Coronary artery (tissue), 2 donors: ENCODE measurements at regions not wholly inside any gene's neighbourhood (a gene's known extent, or its start where the extent isn't known, plus 50 kb on each side); places are given as distances from the start of the nearest gene placed in this dataset.

Experiments
- DNase-seq: peaks from one replicate; pipeline ENCODE4 v3.0.0-alpha.2; 2017; ENCODE audit warnings: low spot score
- H3K27ac ChIP-seq, 2 donors: fragments of 200-600 bp; sonication (generic); one replicate each; pipeline ENCODE4 v1.5.1; 2016 to 2019
- H3K4me3 ChIP-seq: fragments of 200-600 bp; sonication (generic); 2 replicates; pipeline ENCODE4 v1.5.1; 2016; ENCODE audit warnings: mild to moderate bottlenecking, moderate library complexity
- CTCF ChIP-seq: fragments of 200-600 bp; sonication (generic); IDR thresholded peaks from one replicate; pipeline ENCODE4 v1.5.1; 2019; ENCODE audit warnings: antibody characterized with exemption

GRCh38 chr1:78279051-78279450 lies 211.7 kb upstream of the PTGFR start:
- H3K27ac ChIP-seq = peak overlapping the region in 1 of 2 donors; percentile 11
- no peak for DNase-seq
- no peak for TF ChIP-seq CTCF
- H3K4me3 ChIP-seq = no peak overlapping the region

DNA sequence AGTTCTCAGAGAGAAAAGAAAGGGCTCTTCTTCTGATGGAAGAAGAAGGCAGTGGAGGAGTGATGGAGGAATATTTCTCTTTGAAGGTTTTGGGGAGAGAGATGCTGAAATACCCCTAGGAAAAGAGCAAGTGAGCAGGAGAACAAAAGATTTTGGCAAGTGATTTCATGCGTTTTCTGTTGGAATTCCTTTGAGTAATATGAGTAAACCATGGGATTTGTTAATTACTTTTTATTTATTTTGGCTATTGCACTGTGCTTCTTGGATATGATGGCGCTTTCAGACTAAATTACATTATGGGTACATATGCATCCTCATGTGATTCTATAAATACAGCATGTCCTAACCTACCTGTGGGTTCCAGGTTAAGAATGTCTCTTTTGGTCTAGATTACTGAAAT lies 210.1 kb upstream of the PTGFR start:
- no peak overlapping the region for H3K27ac ChIP-seq
- no peak overlapping the region for H3K4me3 ChIP-seq
- DNase-seq = no peak
- no peak for TF ChIP-seq CTCF

DNA sequence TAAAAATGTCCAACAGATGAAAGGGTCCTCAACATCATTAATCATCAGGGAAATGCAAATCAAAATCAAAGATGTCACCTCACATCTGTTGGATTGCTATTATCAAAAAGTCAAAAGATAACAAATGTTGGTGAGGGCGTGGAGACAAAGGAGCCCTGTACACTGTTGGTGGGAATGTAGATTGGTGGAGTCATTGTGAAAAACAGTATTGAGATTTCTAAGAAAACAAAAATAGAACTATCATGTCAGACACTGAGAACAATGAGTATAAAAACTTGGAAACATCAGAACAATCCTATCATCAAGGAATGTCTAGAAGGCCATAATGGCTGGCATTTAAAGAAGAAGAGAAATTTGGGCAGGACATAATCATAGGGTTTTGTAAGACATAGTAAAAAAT lies 209.2 kb upstream of the PTGFR start:
- TF ChIP-seq CTCF = no peak
- no peak for DNase-seq
- no peak overlapping the region for H3K4me3 ChIP-seq
- H3K27ac ChIP-seq = no peak overlapping the region

DNA sequence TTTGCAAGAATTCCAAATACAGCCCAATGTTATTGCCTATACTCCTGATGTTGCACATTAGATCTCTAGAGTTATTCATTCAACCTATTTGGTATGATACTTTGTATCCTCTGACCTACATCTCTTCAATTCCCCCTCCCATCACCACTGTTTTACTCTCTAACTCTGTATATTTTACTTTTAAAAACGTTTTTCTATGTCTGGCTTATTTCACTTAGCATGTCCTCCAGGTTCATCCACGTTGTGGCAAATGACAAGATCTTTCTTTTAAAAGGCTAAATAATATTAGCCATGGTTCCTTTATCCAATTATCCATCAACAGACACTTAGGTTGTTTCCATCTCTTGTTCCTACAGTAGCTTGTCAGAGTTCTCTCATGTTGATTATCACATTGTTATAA lies 207.1 kb upstream of the PTGFR start:
- DNase-seq = no peak
- TF ChIP-seq CTCF = no peak
- Histone ChIP-seq H3K4me3 (no peak overlapping the region), H3K27ac (no peak overlapping the region)

DNA sequence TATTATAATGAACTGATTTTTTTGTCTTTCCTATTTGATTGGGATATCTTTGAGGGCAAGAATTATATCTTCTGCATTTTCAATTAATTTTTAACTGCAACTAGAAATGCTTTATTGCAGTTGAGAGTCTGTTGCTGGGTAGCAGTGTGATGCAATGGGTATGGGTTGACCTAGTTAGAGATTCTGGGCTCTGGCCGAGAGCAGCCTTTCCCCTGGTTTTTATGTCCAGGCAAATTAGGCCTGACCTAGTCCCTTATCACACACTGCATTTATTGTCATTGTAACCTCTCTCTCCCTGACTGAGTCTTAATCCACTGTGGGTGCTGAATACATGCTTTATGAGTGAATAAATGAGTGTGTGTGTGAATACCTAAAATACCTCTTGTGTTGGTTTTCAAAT lies 206.4 kb upstream of the PTGFR start:
- TF ChIP-seq CTCF = no peak
- DNase-seq = no peak
- peak overlapping the region in 1 of 2 donors; percentile 16 for H3K27ac ChIP-seq

DNA sequence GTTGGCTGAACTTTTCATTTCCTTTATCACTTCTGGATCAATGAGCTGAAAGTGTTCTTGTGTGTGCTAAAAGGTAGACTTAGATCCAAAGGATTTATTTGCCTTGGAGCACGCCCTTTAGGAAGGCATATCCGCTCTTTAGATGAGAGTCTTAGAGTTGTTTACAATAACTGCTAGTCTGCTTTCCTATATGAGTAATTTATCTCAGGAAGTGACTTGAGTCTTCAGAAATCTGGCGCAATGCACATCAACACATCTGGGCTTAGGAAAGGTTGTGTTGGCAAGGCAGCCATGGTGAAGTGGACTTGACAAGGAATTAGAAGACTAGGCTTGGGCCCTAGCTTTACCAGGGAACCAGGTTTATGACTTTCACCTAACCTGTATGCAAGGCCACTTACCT lies 204.1 kb upstream of the PTGFR start:
- Histone ChIP-seq H3K27ac (no peak overlapping the region), H3K4me3 (no peak overlapping the region)
- no peak for TF ChIP-seq CTCF
- DNase-seq = no peak

More for the DNA sequence above, 206.4 kb upstream of the PTGFR start:
- H3K4me3 ChIP-seq = no peak overlapping the region

- no peak for DNase-seq
- Histone ChIP-seq H3K27ac (no peak overlapping the region), H3K4me3 (no peak overlapping the region)
- no peak for TF ChIP-seq CTCF
Observed at GRCh38 chr1:78289603-78290002, 201.2 kb upstream of the PTGFR start.
